ENCODE measurements at regions not wholly inside any gene's neighbourhood (a gene's known extent, or its start where the extent isn't known, plus 50 kb on each side); places are given as distances from the start of the nearest gene placed in this dataset.

- H3K4me3 ChIP-seq (ENCODE audit: low read depth, low read length): no peak overlapping the region
- no peak for DNase-seq (ENCODE audit: low read depth)
Measured at GRCh38 chr2:18677280-18677679, 87.9 kb upstream of the NT5C1B start.

DNA sequence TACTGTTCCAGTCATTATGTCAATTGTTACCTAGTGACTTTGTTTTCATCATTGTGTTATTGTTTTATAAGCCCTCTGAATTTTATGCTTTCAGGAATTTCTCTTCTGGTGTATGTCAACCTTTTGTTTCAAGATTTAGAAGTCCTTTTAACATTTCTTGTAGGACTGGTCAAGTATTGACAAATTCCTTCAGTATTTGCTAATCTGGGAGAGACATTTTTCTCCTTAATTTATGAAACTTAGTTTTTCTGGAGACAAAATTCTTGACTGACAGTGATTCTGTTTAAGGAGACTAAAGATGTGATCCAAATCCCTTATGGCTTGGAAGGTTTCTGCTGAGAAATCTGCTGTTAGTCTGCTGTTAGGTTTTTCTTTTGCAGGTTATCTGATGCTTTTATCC lies 84.9 kb upstream of the NT5C1B start:
- DNase-seq (ENCODE audit: low read depth): no peak
- no peak overlapping the region for H3K4me3 ChIP-seq (ENCODE audit: low read depth, low read length)

DNA sequence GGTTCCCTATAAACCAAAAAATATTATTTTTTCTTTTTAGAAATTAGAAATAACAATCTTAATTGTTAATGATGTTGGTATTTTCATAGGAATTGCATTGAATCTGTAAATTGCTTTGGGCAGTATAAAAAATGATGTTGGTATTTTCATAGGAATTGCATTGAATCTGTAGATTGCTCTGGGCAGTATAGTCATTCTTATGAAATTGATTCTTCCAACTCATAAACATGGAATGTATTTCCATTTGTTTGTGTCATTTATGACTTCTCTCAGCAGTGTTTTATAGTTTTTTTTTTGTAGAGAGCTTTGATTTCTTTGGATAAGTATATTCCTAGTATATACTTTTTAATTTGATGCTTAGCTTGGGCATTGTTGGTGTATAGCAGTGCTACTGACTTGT lies 82.0 kb upstream of the NT5C1B start:
- no peak for DNase-seq (ENCODE audit: low read depth)
- no peak overlapping the region for H3K4me3 ChIP-seq (ENCODE audit: low read depth, low read length)

- DNase-seq (ENCODE audit: low read depth): no peak
- H3K4me3 ChIP-seq (ENCODE audit: low read depth, low read length): no peak overlapping the region
Measured at GRCh38 chr2:18668221-18668620, 78.9 kb upstream of the NT5C1B start.

GRCh38 chr2:18664421-18664820 lies 75.1 kb upstream of the NT5C1B start:
- DNase-seq (ENCODE audit: low read depth): no peak
- no peak overlapping the region for H3K4me3 ChIP-seq (ENCODE audit: low read depth, low read length)

- DNase-seq (ENCODE audit: low read depth): no peak
- no peak overlapping the region for H3K4me3 ChIP-seq (ENCODE audit: low read depth, low read length)
Measured at GRCh38 chr2:18663861-18664260, 74.5 kb upstream of the NT5C1B start.

- no peak for DNase-seq (ENCODE audit: low read depth)
- no peak overlapping the region for H3K4me3 ChIP-seq (ENCODE audit: low read depth, low read length)
Measured at GRCh38 chr2:18662689-18663088, 73.3 kb upstream of the NT5C1B start.

GRCh38 chr2:18659915-18660314 lies 70.5 kb upstream of the NT5C1B start:
- DNase-seq (ENCODE audit: low read depth): no peak
- H3K4me3 ChIP-seq (ENCODE audit: low read depth, low read length): no peak overlapping the region

DNA sequence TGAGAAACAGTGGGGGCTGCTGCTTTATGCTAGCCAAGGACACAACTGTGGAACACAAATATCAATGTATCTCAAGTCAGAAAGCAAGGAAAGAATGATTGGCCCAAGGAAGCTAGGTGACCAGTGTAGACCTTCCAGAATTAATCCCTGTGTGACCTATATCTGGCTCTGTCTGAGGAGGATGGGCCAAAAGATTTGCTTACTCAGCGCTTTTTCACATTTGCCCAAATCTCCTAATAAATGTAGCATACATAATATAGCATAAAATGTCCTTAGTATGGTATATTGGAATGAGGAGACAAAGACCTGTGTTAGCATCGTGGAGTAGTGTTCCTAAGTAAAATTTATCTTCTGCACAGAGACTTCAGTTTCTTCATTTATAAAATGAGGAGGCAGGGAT lies 66.7 kb upstream of the NT5C1B start:
- DNase-seq (ENCODE audit: low read depth): no peak
- H3K4me3 ChIP-seq (ENCODE audit: low read depth, low read length): no peak overlapping the region

DNA sequence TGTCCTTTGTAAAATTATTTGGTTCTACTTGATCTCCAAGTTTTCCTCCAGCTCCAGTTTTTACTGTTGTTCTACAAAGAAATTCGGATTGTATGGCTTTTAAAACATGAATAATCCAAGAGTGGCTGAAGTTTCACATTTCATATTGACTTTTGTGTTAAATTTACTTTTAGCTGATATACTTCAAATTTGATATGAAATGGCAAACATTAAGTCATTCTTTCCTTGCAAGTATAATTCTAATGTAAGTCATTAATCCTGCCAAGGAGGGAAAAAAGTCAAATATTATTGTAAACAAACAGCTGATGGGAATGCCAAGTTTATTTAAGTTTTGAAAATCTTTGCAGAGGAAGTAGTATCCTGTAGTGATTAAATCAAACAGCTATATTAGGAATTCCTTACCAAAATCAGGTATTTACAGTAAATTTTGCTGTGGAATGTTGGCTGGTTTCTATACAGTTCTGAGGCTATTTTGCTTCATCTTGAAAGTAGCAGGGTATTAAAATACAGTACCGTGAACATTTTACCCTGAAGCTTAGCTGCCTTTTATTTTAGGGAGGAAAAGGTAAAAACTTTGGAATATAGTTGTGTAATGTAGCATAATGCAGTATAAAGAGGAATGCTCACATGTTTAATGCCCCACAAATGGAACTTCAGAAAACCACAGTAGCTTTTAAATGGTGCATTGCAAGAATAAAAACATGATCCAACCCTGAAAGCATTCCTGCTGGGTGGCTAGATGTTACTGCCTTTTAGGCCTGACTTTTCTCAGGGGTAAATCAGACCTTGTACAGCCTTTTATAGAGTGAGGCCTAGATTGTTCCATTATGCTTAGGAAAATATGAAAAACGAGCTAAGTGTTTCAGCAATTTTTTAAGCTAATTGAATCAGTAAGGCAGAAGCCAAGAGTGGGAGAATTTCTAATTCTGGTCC lies 62.7 kb upstream of the NT5C1B start:
- peak; percentile 39 for DNase-seq (ENCODE audit: low read depth)
- H3K4me3 ChIP-seq (ENCODE audit: low read depth, low read length): no peak overlapping the region

GRCh38 chr2:18650221-18650620 lies 60.9 kb upstream of the NT5C1B start:
- H3K4me3 ChIP-seq (ENCODE audit: low read depth, low read length): no peak overlapping the region
- no peak for DNase-seq (ENCODE audit: low read depth)

GRCh38 chr2:18649502-18650135 lies 60.2 kb upstream of the NT5C1B start:
- DNase-seq (ENCODE audit: low read depth): no peak
- H3K4me3 ChIP-seq (ENCODE audit: low read depth, low read length): no peak overlapping the region

DNA sequence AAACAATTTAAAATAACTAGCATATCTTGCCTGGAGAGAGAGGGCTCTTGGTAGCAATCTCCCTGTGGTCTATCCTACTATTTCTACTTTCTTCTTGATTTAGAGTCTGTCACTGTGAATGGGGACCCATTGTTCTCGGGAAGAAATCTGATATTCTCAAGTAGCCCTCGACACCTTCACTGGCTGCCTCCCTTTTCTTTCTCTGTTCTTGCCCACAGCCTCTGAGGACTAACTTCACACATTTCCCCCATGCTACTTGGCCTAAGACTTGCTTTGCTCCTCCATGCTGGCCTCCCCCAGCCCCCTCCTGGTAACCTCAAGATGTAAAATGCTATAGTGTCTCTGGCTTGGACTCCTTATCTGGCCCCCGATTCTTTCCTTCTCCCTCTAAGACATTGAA lies 58.8 kb upstream of the NT5C1B start:
- DNase-seq (ENCODE audit: low read depth): no peak
- H3K4me3 ChIP-seq (ENCODE audit: low read depth, low read length): no peak overlapping the region

- no peak overlapping the region for H3K4me3 ChIP-seq (ENCODE audit: low read depth, low read length)
- no peak for DNase-seq (ENCODE audit: low read depth)
Measured at GRCh38 chr2:18647731-18648130, 58.4 kb upstream of the NT5C1B start.

GRCh38 chr2:18645315-18645714 lies 55.9 kb upstream of the NT5C1B start:
- DNase-seq (ENCODE audit: low read depth): no peak
- H3K4me3 ChIP-seq (ENCODE audit: low read depth, low read length): no peak overlapping the region

- no peak overlapping the region for H3K4me3 ChIP-seq (ENCODE audit: low read depth, low read length)
- no peak for DNase-seq (ENCODE audit: low read depth)
Measured at GRCh38 chr2:18644115-18644462, 54.7 kb upstream of the NT5C1B start.

DNA sequence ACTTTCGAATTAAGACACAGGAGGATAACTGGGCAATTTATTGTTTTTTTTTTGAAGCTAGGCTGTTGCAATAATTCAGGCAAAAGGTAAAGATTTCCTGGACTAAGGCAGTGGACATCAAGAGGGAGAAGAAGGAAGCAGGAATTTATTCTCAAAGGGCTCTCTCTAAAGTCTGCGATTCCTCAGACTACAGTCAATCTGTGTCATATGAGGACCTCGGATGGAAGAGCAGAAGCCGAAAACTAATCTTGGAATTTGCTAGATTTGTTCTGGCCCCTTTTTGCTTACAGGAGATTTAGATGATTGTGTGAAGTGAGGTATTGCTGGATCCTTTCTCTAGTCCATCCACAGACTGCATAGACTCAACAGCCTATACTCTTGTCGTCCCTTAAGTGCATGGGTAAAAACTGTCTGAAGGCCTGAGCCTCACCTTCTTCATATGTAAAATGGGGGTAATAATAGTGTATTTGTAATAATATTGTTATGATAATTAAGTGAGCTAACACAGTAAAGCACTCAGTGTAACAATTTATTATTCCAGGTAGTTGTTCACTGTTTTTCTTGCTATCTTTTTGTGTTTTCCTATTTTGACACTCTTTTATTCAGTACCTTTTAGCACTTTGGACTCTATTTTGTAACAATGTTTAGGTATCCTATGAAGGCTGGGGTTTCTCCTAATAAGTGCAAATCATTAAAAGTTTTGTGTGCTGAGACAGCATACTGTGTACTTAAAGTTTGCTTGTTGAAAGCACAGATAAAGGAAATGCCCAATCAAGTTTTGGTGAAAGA lies 54.2 kb upstream of the NT5C1B start:
- DNase-seq (ENCODE audit: low read depth): no peak
- H3K4me3 ChIP-seq (ENCODE audit: low read depth, low read length): no peak overlapping the region

GRCh38 chr2:18641823-18642222 lies 52.5 kb upstream of the NT5C1B start:
- H3K4me3 ChIP-seq (ENCODE audit: low read depth, low read length): no peak overlapping the region

GRCh38 chr2:18639756-18640453 lies 50.5 kb upstream of the NT5C1B start:
- no peak for DNase-seq (ENCODE audit: low read depth)
- no peak overlapping the region for H3K4me3 ChIP-seq (ENCODE audit: low read depth, low read length)

More at GRCh38 chr2:18641823-18642222, 52.5 kb upstream of the NT5C1B start:
- no peak for DNase-seq (ENCODE audit: low read depth)

Measured in skeletal muscle cell (primary cell).